GM12892 (cell line): ENCODE measurements at regions not wholly inside any gene's neighbourhood (a gene's known extent, or its start where the extent isn't known, plus 50 kb on each side); places are given as distances from the start of the nearest gene placed in this dataset.
"Not testable (repeated sequence)": the region's sequence is repeated elsewhere in the genome, so short reads cannot be mapped to it uniquely, and the experiment has no call there.

Experiments used
- DNase-seq: peaks from one replicate; pipeline ENCODE4 v3.0.0; 2011; ENCODE audit not compliant: insufficient read length
- FAIRE-seq: peaks from 2 replicates; lab custom pipeline; 2011; peaks lifted over from hg19 to GRCh38; lab: Jason Lieb, UNC
- POLR2A ChIP-seq: IDR thresholded peaks from 2 replicates; pipeline ENCODE4 v1.6.1; 2011; ENCODE audit warnings: low read depth, low read length, control low read depth
- POLR2AphosphoS5 ChIP-seq: IDR thresholded peaks from 2 replicates; pipeline ENCODE4 v1.6.1; 2011; ENCODE audit warnings: low read depth, low read length, control low read depth
- TAF1 ChIP-seq: IDR thresholded peaks from 2 replicates; pipeline ENCODE4 v1.6.1; 2011; ENCODE audit warnings: low read depth, mild to moderate bottlenecking, control low read depth, low read length, borderline replicate concordance

DNA sequence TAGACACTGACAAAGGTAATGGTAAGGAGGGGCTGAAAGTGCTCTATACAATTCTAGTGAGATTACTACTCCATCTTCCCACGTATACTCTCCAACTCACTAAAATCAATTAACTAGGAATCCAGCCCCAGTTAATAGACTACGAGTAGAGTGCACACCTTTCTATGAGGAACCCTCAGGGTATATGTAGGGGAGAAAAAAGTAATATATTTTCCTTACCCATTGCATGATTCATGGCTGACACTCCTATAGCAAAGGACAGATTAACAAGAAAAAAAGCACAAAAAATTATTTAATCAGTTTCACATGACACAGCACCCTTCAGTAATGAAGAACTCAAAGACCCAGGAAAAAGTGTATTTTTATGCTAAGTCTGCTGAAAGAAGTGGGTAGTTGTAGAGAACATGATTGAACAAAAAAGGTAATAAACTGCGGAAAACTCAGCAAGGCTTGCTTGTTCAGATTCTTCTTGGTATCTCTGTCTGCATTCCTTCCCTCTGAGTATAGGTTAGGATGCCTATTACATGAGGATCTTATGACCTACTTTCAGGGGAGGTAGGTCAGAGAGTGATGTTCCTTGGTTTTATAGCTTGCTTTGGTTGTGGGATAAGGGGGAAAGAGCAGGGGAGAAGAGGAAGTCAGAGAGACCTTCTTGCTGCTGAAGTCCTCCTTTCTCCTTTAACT, 342.0 kb upstream of the DLGAP1 start:
- FAIRE-seq: no peak
- TF ChIP-seq POLR2AphosphoS5: no peak
- TF ChIP-seq TAF1: no peak
- TF ChIP-seq POLR2A: no peak

DNA sequence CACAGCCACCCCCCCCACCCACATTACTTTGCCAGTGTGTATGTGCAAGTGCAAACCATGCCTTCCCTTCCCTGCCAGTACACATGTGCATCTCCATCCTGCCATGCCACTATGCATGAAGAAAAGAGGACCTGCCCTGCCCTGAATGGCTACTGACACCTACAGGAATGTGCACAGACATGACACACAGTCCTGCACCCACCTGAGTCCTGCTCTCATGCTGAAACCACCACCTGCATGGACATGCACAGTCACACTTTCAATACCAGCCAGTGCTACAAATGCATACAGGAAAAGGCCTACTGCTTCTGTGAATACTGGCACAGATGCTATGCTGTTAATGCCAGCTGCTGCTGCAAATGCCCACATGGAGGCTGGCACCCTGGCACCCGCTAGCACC, 334.4 kb upstream of the DLGAP1 start:
- TF ChIP-seq POLR2AphosphoS5 (no peak), TAF1 (no peak), POLR2A (no peak)
- DNase-seq (no peak), FAIRE-seq (no peak)

More for the DNA sequence above, 342.0 kb upstream of the DLGAP1 start:
- no peak for DNase-seq

DNA sequence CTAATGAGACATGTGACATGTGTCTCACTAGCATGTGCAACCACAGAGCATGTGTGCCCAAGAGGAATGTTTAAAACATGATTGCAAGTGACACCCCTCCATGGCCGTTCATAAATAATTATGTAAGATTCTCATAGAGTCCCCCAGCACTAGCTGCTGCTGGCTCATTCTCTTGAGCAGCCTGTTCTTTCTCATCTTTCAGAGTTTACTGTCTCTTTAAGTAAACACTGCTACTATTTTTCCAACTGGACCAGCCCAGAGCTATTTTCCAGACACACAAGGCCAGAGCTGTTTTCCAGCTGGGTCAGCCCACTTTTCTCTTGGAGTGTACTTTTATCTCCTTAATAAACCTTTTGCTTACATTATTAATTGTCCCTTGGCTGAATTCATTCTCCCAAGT, 326.8 kb upstream of the DLGAP1 start:
- DNase-seq (no peak), FAIRE-seq (no peak)
- TF ChIP-seq POLR2AphosphoS5: no peak
- no peak for TF ChIP-seq POLR2A
- no peak for TF ChIP-seq TAF1

DNA sequence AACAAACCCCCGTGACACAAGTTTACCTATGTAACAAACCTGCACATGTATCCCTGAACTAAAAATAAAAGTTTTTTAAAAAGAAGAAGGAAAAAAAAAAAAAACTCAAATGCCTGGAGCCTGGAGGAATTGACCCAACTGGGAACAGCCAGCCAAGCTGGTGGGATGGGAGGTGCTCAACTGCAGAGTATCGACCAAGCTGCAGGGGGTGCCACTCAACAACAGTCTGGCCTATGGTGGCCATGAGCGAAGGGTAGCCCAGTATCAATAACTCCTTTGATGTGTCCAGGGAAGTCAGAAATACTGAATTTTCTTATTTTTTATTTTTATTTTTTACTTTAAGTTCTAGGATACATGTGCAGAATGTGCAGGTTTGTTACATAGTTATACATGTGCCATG, 310.3 kb upstream of the DLGAP1 start:
- no peak for FAIRE-seq
- DNase-seq: no peak
- TF ChIP-seq POLR2AphosphoS5 (no peak), POLR2A (no peak), TAF1 (no peak)

DNA sequence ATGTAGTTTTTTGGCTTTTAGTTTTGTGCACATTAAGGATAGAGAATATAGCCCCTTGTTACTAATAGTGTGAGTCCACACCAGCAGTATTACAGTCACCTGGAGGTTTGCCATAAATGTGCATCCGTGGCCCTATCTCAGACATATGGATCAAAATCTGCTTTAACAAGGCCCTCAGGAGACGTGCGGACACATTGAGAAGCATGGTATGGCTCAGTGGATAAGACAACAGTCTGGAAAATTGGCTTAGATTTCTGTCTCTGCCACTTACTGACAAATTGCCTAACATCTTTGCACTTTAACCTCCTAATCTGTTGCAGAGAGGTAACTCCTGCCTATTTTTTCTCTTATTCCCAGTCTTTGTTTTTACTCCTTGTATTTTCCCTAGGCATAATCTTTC, 307.2 kb upstream of the DLGAP1 start:
- TF ChIP-seq POLR2A: no peak
- no peak for TF ChIP-seq POLR2AphosphoS5
- no peak for TF ChIP-seq TAF1
- FAIRE-seq (no peak), DNase-seq (no peak)

DNA sequence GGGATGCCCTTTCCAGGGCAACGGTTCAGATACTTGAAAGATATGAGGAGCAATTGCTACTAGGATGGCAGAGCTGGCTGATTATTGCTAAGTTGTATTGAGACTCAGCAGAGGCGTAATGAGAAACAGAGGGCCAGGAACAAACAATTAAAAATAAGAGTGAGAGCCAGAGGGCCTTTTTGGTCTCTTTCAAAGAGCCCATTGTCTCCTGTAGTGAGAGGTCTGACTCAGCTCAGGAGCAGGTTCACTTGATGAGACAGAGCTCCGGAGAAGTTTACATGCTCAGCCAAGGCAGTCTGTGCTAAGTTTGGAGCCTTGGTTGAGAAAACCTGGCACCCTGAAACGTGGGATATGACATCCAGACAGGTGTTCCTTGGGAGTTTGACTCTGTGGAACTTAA, 303.9 kb upstream of the DLGAP1 start:
- FAIRE-seq (no peak), DNase-seq (no peak)
- TF ChIP-seq POLR2A (no peak), POLR2AphosphoS5 (no peak), TAF1 (no peak)

DNA sequence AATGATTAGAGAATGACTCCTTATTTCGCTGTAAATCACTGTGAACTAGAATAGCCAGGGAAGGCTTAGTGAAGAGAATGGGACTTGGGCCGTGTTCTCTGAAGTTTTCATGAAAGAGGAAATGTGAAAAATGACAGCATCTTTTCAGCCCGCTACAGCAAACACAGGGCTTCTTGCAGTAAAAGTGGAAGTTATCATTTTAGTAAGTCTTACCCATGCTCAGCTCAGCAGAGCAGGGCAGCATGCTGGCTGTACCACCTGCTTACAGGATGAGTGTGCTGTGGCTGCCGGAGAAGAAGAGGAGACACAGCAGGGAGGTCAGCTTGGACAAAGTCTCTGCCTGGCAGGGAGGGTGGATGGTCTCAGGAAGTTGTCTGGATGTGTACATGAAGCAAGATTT, 300.7 kb upstream of the DLGAP1 start:
- FAIRE-seq (peak; percentile 36), DNase-seq (no peak)
- no peak for TF ChIP-seq POLR2AphosphoS5
- no peak for TF ChIP-seq POLR2A
- TF ChIP-seq TAF1: no peak

DNA sequence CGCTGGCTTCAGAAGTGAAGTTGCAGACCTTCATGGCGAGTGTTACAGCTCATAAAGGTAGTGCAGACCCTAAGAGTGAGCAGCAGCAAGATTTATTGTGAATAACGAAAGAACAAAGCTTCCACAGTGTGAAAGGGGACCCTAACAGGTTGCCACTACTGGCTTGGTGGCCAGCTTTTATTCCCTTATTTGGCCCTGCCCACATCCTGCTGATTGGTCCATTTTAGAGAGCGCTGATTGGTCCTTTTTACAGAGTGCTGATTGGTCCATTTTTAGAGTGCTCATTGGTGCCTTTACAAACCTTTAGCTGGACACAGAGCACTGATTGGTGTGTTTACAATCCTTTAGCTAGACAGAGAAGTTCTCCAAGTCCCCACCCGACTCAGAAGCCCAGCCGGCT, 298.0 kb upstream of the DLGAP1 start:
- DNase-seq, FAIRE-seq: not testable (repeated sequence)

DNA sequence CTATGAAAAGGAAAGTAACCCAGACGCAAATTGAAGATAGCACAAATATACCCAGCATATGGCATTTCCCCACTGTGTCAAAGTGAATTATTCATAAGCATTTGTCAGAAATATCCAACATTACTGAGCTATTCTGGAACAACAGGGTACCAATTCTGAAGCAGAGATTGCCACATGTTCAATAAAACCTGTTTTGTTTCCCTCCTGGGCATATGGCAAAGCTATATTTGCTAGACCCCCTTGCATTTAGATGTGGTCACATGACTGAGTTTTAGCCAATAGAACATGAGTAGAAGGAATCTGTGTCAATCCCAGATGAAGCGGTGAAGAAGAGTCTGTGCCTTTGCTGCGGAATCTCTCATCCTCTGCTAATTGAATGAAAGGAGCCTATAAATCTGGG, 296.4 kb upstream of the DLGAP1 start:
- DNase-seq (no peak), FAIRE-seq (no peak)
- TF ChIP-seq POLR2AphosphoS5 (no peak), POLR2A (no peak), TAF1 (no peak)

DNA sequence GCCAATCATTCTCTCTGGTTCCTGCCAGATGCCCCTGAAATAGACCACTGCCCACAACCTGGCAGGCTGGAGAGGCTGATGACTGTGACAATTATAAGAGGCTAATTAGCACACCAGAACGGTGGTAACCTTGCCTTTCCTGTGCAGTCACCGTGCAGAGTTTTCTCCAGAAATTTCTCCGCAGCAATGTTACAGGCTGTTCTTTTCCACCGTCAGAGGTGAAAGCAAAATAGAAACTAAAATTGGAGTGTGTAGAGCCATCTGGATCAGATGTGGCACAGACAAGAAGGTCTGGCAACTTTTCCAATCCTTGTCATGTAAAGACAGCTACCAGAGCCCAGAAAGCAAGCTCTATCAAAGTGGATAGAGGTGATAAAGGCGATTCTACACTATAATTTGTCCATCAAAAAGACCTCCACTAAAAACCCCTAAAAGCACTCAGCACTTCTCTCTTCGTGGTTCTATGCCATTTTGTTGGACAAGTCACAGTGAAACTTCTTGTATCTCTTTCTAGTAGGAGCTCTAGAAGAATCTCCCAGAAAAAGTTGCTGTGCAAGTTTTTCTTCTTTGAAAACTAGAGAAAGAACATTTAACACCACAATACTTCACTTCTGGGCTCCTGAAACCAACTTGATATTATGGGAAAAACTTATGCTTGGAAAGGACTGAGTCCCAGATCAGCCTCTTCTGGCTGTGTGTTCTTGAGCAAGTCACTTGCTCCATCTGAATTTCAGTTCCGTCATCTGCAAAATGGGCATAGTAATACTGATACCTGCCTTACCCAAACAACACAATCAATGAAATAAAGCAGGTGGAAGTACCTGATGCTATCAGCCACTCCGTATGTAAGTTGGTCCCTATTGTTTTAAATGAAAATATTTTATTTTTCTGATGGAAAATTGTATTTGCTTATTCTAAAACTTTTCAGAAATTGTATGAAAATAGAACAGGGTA, 295.6 kb upstream of the DLGAP1 start:
- TF ChIP-seq POLR2A (no peak), POLR2AphosphoS5 (no peak), TAF1 (no peak)
- DNase-seq: no peak
- FAIRE-seq: no peak

DNA sequence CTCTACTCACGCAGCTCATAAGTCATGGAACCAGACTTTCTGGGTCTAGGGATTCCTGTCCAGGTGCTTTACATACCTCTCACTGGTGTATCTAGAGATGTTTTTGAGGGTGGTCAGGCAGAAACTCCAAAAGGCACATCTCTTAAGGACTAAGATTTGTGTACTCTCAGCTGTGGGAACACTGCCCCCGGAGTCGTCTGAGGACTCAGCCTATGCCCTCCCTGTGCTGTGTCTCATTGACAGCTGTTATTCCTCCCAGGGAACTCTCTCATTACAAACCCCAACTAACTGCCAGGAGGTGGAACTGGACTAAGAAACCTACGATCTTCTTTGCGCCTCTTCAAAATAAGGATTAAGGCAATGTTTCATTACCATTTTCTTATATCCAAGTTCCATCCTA, 293.9 kb upstream of the DLGAP1 start:
- no peak for TF ChIP-seq POLR2A
- no peak for TF ChIP-seq POLR2AphosphoS5
- no peak for TF ChIP-seq TAF1
- DNase-seq: no peak
- FAIRE-seq: no peak

DNA sequence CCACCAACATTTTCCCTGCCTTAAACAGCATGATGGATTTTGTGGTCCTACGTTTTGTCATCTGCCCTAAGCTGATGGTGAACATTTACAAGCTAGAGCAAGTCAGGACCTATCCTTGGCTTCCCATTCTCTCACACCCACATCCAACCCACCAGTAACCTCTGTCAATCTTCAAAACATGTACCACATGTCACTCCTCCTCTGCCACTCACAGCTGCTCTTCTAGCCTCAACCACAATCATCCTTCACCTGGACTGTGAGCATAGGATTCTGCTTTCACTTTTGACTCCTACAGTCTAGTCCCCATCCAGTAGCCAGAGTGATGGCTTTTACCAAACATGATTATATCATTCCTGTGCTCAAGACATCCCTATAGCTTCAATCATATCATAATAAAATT, 279.8 kb upstream of the DLGAP1 start:
- TF ChIP-seq POLR2AphosphoS5 (no peak), POLR2A (no peak), TAF1 (no peak)
- FAIRE-seq: no peak
- DNase-seq: no peak
